GM19452 (cell line): ENCODE measurements at regions not wholly inside any gene's neighbourhood (a gene's known extent, or its start where the extent isn't known, plus 50 kb on each side); places are given as distances from the start of the nearest gene placed in this dataset.

Source experiments
- ATAC-seq: cut with Tn5 transposase; IDR thresholded peaks from one replicate; pipeline ENCODE4 v1.9.1; 2021; ENCODE audit not compliant: unreplicated experiment

DNA sequence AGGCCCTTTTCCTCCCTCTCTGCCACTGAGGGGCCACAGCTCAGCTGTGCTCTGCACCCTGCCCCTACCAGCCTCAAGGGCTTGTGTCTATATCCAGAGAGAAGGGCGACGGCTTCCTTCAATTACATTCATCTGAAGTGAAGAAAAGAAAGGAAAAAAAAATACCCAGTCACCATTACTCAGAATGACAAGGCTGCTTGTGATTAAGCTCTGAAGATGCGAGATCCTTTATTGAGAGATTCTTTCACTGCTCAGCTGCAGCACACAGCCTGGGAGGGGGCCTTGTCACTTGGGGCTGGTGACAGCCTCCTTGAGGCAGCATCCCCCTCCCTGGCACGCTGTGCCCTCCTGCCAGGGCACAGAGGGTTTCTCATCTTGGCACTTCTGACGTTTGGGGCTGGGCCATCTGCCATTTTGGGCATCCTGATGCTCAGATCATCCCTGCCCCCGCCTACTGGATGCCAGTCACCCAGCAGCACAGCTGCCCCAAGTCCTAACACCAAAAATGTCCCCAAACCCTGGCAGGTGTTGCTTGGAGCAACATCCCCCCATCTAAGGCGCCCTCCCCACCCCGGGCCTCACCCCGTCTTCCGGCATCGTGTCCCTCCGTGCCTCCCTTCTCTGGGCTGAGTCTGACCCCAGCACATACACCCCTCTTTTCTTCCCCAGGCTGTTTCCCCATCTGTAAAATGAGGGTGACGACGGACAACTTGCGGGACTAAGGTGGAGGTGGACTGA lies 1394.7 kb downstream of the BRD1 start:
- ATAC-seq: no peak

DNA sequence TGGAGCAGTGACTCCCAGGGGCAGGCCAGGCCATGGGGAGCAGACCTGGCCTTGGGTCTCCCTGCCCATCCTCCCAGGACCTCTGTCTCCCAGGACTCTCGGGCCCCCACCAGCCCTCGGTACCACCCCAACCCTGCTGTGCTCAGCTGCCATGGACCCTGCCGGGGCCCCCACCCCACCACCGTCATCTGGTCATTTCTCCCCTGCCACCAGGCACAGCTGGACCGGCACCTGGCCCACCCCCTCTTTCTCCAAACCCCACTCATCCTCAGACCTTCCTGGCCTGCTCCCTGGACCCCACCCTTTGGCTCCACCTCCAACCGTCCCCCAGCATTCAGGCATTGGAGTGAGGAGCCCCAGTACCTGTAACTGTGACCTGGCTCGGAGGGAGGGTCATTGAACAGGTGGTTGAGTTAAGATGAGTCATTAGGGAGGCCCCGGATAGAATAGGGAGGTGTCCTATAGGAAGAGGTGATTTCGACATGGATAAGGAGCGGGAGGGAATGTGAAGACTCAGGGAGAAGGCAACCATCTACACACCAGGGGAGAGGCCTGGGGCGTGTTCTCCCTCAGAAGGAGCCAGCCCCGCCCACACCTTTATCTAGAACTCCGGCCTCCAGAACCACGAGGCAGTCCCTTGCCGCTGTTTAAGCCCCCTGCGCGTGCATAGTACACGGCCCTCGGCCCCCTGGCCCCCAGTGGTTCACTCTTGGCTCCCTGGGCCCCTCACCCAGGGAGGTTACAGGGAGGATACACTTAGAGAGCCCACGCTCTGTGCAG lies 1395.9 kb downstream of the BRD1 start:
- no peak for ATAC-seq

DNA sequence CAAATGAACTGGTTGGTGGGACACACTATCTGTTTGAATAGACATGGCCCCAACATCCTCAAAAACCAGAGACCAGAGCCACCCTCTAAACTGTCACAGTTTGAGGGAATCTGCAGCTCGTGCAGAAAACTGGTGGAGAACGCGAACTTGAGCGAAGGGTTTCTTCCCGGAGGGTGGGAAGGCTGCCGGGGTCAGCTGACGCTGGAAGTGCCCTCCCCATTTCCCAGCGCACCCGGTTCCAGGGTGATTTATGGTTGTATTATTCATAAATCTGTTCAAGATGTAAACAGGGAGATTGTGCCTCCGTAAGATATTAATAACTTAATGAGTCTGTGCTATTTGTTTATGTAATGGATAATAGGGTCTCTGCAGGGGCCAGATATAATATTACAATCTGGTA lies 1396.7 kb downstream of the BRD1 start:
- no peak for ATAC-seq

DNA sequence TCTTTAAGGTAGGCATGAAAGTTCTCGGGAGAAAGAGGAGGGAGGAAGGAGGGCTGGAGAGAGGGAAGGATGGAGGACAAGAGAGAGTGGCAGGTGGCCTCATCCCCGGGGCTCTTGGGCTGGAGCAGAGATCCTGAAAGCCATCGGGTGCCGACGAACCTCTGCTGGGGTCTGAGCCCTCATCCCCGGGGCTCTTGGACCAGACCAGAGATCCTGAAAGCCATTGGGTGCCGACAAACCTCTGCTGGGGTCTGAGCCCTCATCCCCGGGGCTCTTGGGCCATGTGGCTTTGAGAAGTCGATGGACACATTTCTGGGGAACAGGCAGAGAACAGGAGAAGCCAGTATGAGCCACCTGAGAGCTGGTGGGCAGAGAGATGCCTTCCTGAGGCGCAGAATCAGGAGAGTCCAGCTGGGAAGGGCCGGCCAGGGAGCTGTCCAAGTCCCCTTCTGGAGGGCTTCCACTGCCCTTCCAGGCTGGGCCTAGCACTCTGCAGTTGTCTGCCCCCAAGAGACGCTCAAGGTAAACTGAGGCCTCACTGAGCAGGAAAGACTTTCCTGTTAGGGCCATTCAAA lies 1398.1 kb downstream of the BRD1 start:
- no peak for ATAC-seq

DNA sequence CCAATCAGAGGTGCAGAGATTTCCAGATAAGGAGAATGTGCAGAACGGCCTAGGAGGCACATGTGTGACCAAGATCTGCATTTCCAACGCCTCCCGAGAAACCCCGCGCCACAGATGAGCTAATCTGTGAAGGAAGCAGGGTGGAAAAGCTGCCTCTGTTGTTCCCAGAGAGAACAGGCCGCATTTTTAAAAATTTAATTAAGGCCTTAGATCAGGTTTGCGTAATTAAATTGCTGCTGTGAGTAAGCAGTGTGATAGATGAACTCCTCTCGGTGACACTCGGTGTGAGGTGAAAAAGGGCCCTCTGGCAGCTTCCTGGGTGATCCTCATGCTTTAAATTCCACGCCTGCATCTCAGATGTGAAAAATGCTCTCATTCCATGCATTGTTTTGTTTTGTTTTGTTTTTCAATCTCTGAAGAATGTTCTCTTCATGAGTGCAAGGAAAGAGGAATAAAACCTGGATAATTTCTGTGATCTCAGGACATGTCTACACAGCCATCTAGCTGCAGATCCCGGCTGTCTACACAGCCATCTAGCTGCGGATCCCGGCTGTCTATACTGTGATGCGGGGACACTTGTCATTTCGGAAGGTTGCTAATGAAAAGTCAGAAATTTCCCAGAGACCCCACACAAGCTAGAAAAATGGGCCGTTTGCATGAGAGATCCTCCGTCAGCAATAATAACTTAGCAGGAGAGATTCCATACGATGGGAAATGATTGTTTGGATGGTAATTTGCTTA lies 1398.9 kb downstream of the BRD1 start:
- no peak for ATAC-seq

DNA sequence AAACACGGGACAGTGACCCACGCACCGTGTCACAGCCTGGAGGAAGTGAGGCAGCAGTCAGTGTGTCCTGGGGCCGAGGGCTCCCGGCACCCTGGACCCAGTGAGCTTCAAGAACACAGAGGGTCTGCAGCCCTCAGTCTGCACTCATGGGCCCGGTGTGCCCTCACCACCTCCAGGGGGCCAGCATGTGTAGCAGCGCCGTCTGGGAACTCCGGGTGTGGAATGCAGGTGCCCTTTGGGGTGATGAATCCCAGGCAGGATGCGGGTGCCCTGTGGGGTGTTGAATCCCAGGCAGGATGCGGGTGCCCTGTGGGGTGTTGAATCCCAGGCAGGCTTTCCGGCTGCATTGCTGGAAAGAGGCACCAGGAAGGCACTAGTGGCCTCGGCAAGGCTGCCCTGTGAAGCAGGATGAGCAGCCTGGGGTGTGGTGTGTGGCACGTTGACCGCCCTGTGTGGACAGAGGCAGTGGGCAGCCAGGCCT lies 1399.9 kb downstream of the BRD1 start:
- no peak for ATAC-seq

DNA sequence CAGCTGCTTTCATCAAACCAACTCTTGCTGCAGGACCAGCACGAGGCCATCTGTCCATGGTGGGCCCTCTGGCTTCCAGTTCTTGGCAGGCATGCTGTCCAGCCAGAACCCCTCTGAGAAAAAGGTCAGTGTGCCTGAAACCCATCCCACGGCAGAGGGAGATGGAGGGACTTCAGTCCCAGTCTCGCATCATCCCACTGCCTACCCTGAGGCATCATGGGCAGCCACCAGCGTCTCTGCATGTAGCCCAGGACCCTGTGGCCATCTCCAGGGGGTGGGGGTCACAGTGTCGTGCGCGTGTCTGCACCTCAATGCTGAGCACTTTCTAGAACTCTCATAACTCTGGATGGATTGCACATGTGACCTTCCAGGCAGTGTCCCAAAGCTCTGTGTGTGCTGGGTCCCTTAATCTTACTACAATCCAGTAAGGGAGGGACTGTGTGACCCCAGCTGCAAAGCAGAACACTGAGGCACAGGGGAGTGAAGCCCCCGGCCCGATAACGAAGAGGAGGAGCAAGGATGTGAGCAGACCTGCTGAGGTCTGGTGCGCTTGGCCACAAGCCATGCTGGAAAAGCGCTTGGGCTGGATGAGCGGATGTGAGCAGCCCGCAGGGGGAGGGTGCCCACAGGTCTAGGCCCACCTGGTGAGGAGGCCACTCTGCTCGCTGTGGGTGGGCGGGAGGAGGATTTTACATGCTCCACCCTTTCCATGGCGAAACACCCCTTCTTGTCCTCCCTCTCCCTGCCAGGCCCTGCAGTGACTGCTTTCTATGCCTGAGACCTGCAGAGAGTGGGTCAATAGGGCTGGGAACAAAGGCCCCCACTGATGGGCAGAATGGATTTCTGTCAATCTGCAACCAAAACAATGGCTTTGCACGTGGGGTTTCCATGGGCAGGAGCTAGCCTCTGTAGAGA lies 1401.0 kb downstream of the BRD1 start:
- ATAC-seq: no peak

DNA sequence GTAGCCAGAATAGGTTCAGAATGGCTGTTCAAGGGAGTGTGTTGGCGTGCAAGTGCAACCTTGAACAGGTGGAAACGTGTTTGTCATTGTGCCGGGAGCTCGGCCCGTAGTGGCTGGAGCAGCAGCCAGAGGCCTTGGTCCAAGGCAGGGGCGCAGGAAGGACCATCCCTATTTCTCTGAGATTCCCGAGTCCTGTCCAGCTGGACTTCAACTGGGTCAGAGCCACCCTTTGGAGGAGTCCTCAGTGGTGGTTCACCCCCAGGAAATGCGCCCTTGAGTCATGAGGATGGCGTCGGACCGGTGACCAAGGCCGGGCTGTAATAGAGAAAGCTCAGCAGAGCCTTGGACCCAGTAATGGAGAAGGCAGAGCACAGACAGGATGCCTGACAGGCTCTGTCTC lies 1402.0 kb downstream of the BRD1 start:
- no peak for ATAC-seq

DNA sequence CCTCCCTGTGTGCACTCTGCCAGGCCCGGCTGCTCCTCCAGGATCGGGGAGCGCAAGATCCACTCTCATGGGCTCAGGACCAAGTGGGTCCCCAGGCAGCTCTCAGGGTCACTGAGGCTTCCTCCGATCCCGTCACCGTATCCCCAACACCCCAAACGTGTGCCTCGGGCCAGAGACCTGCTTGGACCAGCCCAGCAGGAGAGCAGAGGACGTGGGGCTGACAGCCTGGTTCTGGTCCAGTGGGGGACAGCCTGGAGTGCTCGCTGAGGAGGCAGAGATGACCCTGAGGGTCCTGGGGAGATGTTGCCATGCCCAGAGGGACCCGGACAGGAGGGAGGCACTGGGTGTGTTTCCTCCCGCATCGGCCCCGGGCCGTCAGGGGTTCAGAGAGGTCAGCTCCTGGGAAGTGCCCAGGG lies 1402.6 kb downstream of the BRD1 start:
- no peak for ATAC-seq

DNA sequence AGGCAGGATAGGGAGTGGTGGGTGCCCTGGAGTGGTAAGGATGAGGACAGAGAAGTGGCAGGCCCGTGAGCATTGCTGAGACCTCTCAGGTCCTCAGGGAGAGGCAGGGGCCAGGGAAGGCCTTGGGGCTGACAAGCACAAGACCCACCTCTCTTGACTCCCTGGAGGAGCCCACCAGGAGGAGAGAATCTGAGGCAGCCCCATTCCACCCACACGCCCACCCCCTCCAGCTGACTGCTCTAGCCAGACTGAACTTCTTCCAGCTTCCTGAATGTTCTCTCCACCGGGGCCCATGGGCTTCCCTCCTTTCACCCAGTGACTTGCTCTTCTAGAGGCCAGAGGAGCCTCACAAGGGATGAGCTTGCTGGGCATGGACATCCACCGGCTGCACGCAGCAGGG lies 1403.0 kb downstream of the BRD1 start:
- no peak for ATAC-seq

DNA sequence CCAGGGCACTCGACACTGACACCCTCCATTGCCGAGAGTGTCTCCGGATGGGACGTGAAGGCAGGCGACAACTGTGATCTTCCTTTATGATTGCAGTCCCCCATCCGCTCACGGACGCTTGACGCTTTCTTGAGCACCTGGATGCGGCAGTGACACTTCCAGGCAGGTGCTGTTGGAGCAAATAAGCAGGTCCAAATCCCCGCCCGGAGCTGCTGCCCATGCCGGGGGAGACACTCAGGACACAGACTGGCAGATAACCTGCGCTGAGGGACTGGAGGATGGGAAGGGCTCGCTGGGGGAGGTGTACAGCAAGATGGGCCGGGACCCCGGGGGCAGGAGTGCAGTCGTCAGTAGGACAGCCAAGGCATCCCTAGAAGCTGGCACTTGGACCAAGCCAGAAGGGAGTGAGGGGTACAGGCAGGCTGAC lies 1403.5 kb downstream of the BRD1 start:
- ATAC-seq: no peak

DNA sequence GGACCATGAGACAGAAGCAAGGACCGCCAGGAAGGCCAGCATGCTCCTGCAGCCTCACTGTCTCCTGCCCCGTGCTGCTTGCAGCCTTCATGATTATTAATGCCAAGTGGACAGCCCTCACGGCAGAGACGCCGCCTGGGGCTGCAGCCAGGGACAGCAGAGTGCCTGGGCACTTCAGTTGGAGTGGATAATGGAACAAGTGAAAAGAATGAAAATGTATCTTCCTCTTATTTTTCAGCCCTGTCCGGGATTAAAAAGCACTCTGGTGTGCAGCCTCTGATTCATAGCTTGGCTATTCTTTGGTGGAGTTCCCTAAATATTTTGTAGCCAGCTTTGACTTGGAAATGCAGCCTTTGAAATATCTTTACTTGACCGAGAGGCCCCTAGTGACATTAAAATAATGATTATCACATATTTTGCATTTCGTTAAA lies 1404.2 kb downstream of the BRD1 start:
- ATAC-seq: no peak

DNA sequence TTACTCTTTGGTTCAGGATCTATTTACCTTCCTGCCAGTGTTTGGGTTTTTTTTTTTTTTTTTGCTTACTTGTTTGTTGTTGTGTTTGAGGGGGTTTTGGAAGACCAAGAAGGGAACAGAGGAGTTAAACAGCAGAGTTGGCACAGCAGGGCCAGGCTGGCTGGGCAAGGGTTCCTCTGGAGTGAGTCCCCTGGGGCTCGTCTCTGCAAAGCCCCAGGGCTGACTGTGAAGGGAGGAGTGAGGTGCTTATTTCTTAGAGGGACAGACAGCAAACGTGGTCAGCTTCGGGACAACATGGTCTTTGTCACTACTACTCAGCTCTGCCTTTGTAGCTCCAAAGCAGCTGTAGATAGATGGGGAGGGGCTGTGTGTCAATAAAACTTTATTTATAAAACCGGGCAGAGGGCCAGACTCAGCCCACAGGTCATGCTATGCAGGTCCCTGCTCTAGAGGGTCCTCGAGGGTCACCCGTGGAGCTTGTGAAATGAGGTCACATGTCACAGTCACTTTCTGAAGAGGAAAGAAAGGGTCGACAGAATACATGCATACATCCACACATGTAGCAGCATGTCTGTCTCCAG lies 1404.7 kb downstream of the BRD1 start:
- no peak for ATAC-seq

DNA sequence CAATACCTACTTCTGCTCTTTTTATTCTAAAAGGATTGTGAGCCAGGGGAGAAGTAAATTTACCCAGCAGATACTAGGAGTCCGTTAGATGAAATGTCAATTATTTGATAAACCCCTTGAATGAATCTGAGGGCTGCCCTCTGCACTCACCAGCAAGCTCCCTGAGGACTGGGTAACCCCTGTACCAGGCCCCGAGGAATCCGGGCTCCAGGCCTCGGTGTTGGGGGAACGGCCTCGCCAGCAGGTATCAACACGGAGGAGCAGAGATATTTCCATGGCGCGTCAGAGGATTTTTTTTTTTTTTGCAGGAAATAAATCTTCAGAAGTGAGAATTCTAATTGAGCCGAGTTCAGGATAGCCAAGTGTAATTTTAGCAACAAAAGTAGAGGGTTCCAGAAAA lies 1408.8 kb downstream of the BRD1 start:
- no peak for ATAC-seq

DNA sequence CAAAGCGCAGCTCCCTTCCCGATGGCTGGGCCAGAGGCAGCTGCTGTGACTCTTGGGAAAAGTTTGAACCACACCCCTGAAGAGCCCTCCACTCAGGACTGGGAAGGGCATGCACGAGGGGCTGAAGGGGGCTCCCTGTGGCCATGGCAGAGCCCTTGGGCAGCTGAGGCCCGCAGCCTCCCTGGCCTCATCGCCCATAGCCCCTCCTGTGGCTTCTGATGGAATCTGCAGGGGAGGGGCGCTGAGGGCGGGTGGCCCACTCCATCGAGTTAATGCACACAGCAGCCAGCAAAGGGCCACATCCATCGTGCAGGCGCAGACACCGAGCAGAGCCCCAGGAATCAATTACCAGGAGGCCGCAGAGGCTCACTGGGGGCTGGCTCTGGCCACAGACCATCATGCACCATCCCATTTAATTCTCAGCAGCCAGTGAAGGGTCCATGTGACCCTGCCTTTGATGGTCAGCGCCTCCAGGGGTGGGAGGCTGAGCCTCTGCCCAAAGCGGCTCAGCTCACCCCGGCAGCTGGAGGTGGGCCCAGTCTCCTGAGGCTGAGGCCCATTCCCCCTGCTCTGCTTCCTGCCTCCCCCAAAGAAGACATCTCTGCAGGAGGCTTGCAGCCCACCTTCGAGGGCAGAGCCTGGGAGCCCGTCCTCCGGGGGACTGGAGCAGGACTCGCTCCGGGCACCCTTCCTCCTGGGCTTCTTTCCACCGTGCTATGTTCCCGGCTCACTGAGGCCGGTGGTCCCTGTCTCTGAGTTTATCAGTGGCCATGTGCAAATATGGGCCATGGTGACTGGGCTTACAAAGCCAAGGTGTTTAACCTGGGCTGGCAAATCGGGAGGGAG lies 1410.2 kb downstream of the BRD1 start:
- ATAC-seq: no peak

DNA sequence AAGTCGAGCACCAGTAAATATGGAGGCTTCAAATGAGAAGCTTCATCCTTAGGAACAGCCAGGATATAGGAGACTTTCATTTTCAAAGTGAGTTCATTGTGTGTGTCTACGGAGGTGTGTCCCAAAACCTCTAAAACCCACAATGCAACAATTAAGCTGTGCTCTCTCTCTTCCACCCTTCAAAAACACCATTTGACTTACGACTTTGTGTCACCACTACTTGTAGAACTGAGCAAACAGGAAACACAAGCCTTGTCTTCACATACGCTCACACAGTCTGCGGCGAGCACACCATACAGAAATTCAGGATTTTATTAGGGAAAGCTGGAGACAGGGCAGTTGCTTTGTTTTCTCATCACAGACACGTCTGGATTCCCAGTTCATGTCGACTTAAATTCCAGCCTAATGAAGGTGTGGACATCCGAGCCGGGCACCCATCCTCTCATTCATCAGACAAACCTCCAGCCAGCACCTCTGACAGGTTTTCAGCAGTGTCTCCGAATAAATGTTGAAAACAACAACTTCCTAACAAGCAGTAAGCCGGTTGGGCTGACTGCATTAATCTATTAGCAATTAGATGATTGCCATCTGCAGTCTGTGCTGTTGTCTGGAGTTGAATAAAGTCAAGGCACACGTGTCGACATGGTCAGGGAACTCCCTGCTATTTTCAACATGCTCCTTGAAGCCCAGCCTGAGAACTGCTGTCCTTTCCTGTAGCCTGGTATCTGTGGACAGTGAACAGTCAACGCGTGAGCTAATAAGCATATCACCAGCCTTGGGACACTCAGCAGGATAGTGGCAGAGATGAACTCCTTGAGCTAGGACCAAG lies 1411.1 kb downstream of the BRD1 start:
- ATAC-seq: no peak

DNA sequence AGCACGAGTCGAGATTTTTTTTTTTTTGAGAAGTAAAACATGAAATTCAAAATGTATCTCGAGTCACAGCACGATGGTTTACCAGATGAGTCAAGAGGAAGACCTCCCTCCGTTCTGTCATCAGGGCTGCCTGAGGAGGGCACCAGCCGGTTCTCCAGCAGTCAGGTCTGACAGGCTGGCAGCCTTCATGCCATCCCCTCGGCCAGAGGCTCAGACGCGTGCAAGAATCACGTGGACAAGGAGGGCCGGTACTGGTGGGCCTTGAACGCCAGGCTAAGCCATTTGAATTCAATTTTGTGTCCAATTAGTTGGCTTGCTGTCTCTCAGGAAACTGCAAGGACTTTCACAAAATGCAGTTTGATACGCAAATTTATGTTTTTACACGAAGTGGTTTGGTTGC lies 1412.2 kb downstream of the BRD1 start:
- no peak for ATAC-seq

DNA sequence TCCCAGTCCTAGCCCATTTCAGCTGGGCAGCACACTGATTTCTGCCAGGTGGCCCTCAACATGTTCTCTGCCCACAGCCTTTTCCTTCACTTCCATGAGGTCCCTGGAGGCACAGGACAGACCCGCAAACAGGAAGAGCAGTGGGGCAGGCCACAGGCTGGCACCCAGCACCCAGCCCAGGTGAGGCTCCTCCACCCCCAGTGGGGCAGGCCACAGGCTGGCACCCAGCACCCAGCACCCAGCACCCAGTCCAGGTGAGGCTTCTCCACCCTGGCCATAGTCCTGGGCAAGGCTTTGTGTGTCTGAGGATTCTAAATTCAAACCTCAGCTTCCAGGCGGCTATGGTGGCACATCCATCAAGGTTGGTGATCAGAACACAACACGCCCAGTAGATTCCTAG lies 1413.0 kb downstream of the BRD1 start:
- ATAC-seq: no peak
